Lower leg skin (tissue), 4 donors: ENCODE measurements at regions not wholly inside any gene's neighbourhood (a gene's known extent, or its start where the extent isn't known, plus 50 kb on each side); places are given as distances from the start of the nearest gene placed in this dataset.
"Not testable (repeated sequence)": the region's sequence is repeated elsewhere in the genome, so short reads cannot be mapped to it uniquely, and the experiment has no call there.

Experiments
- DNase-seq, 2 donors: peaks; one replicate each; pipeline ENCODE4 v3.0.0-alpha.2; 2019; ENCODE audit warnings: low spot score in 2 of 2
- H3K4me3 ChIP-seq: fragments of 200-600 bp; sonication (generic); 2 replicates; pipeline ENCODE4 v1.5.1; 2017; ENCODE audit warnings: mild to moderate bottlenecking, low read depth; ENCODE audit not compliant: poor library complexity, severe bottlenecking
- POLR2A ChIP-seq, 2 donors: fragments of 450-650 bp; IDR thresholded peaks; one replicate each; pipeline ENCODE4 v1.6.1; 2016 to 2017; ENCODE audit warnings: antibody characterized with exemption in 2 of 2, mild to moderate bottlenecking in 1 of 2, moderate library complexity in 1 of 2
- WGBS, 2 donors: methylation state at CpG; one replicate each; pipeline ENCODE4 v1.1.5; 2018; 5-methylcytosine and 5-hydroxymethylcytosine counted together
- intact Hi-C: fragments of 100-400 bp; cut with DNase I; formaldehyde crosslinking; loops from one replicate; pipeline ENCODE4 v1.15.0; 2023; ENCODE audit warnings: low total_unique reads
- TF ChIP-seq, protein P1 (sequence below), 3 donors: fragments of 450-650 bp; IDR thresholded peaks; one replicate each; pipeline ENCODE4 v1.5.1; 2016; ENCODE audit warnings: antibody characterized with exemption in 3 of 3, mild to moderate bottlenecking in 3 of 3, moderate library complexity in 2 of 3

DNA sequence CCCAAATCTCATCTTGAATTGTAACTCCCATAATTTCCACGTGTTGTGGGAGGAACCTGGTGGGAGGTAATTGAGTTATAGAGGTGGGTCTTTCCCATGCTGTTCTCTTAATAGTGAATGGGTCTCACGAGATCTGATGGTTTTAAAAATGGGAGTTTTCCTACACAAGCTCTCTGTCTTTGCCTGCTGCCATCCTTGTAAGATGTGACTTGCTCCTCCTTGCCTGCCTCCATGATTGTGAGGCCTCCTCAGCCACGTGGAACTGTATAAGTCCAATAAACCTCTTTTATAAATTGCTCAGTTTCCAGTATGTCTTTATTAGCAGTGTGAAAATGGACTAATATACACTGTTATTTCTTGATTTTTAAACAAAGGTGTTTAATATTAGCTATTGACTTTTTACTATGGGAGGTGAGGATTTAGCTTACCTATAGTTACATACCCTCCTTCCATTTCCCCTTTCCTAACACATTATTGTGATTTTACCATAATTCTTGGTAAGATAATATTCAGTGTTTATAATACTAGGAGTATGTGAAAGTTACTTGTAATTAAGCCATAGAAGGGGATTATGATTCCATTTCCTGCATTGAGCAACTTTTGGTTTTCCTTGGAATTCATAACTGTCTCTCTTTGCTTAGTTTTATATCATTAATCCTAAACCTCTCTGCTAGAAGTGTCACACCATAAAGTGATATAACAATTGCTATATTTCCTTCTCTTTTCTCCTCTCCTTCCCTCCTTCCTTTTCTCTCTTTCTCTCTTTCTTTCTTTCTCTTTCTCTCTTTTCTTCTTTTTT is 151.0 kb upstream of the KRAS start:
- WGBS, 2 donors: 85 to 89% methylated on average over 3 of the region's 3 CpGs
- TF ChIP-seq, protein P1, sequence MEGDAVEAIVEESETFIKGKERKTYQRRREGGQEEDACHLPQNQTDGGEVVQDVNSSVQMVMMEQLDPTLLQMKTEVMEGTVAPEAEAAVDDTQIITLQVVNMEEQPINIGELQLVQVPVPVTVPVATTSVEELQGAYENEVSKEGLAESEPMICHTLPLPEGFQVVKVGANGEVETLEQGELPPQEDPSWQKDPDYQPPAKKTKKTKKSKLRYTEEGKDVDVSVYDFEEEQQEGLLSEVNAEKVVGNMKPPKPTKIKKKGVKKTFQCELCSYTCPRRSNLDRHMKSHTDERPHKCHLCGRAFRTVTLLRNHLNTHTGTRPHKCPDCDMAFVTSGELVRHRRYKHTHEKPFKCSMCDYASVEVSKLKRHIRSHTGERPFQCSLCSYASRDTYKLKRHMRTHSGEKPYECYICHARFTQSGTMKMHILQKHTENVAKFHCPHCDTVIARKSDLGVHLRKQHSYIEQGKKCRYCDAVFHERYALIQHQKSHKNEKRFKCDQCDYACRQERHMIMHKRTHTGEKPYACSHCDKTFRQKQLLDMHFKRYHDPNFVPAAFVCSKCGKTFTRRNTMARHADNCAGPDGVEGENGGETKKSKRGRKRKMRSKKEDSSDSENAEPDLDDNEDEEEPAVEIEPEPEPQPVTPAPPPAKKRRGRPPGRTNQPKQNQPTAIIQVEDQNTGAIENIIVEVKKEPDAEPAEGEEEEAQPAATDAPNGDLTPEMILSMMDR (IDR thresholded peaks at IDR 0.05): no peak
- no peak for TF ChIP-seq POLR2A (IDR thresholded peaks at IDR 0.05)
- no peak overlapping the region for H3K4me3 ChIP-seq
- no peak for DNase-seq
- intact Hi-C loops: no loop called here

DNA sequence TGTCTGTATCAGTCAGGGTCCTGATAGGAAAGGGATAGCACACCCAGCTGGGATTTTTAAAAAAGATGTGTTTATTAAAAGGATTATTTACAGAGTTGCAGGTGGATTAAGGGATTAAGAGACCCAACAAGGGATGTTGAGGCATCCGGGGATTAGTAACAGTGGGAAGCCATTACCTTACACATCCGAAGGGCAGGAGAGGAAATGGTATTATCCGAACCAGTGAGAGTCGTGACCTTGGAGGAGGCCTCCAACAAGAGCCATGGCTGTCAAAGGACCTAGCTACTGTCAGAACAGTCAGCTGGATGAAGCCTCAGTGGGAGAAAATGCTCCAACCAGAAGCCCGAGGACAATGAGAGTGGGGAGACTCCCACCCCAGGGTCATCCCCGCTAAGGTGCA is 146.3 kb upstream of the KRAS start:
- WGBS, 2 donors: 83 to 88% methylated on average over 6 of the region's 6 CpGs
- no peak for DNase-seq
- TF ChIP-seq POLR2A (IDR thresholded peaks at IDR 0.05): no peak
- TF ChIP-seq, protein P1 (IDR thresholded peaks at IDR 0.05): no peak
- intact Hi-C loops: no loop called here
- H3K4me3 ChIP-seq: no peak overlapping the region

DNA sequence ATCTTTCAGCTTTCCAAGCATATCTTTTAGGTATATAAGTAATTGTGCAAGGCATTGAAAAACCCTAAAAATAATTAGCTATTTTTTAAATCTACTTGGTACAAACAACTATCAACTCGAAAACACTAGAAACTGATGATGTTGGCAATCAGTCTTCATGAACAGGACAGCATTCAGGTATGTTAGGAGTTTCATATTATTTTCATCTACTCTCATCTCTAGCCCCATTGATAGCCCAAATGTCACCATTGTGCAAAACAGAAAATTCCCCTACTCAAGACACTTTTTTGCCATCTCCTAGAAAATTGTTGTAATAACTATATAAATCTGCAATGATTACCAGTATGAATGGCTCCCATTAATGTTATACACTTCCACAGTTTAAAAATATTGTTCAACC is 144.5 kb upstream of the KRAS start:
- TF ChIP-seq, protein P1 (IDR thresholded peaks at IDR 0.05): no peak
- no peak for TF ChIP-seq POLR2A (IDR thresholded peaks at IDR 0.05)
- no peak for DNase-seq
- WGBS, 2 donors: 0 to 61% methylated on average over 1 of the region's 1 CpG
- intact Hi-C loops: no loop called here
- H3K4me3 ChIP-seq: no peak overlapping the region

DNA sequence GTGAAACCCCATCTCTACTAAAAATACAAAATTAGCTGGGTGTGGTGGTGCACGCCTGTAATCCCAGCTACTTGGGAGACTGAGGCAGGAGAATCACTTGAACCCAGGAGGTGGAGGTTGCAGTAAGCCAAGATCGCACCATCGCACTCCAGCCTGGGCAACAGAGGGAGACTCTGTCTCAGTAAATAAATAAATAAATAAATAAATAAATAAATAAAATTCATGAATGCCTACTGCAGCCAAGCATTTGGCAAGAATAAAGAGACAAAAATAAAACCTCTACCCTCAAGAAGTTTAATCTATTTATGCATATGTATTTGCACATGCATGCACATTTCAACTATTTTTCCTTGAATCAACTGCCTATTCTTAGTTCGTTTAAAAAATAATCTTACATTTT is 144.0 kb upstream of the KRAS start:
- not testable (repeated sequence) for H3K4me3 ChIP-seq, DNase-seq
- intact Hi-C loops: loop anchor here (5.0 kb wide), 1 partner anchor 157 kb away; no protein-coding TSS in a partner anchor
- 70 to 82% methylated on average over 4 of the region's 4 CpGs for WGBS, 2 donors

DNA sequence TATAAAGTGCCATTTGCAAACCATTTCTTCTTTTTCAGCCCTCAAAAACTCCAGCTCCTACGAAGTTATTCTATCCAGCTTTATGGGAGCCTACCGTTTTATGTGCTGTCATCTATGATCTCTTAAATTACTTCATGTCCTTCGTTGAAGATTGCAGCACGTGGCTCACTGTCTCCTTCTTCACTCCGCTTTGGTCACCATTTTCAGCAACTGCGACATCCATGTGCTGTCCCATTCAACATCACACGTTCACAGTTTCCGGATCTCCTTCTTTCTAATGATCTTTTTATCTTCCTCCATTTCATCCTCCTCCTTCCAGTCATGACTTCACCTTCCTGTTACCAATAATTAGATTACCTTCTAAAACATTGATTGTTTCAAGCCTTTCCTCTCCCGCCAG is 143.3 kb upstream of the KRAS start:
- H3K4me3 ChIP-seq: no peak overlapping the region
- TF ChIP-seq, protein P1 (IDR thresholded peaks at IDR 0.05): no peak
- TF ChIP-seq POLR2A (IDR thresholded peaks at IDR 0.05): no peak
- no peak for DNase-seq
- 90% methylated on average over 9 of the region's 9 CpGs for WGBS, 2 donors
- intact Hi-C loops: loop anchor here (5.0 kb wide), 1 partner anchor 157 kb away; no protein-coding TSS in a partner anchor

DNA sequence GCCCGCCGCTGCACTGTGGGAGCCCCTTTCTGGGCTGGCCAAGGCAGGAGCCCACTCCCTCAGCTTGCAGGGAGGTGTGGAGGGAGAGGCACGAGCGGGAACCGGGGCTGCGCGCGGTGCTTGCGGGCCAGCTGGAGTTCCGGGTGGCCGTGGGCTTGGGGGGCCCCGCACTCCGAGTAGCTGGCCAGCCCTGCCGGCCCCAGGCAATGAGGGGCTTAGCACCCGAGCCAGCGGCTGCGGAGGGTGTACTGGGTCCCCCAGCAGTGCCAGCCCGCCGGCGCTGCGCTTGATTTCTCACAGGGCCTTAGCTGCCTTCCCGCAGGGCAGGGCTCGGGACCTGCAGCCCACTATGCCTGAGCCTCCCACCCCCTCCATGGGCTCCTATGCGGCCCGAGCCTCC is 140.6 kb upstream of the KRAS start:
- 95 to 100% methylated on average over 14 to 16 of the region's 25 CpGs for WGBS, 2 donors
- peak in 1 of 2 donors; percentile 66 for DNase-seq
- intact Hi-C loops: loop anchor here (5.0 kb wide), 1 partner anchor 154 kb away; no protein-coding TSS in a partner anchor
- H3K4me3 ChIP-seq: not testable (repeated sequence)

DNA sequence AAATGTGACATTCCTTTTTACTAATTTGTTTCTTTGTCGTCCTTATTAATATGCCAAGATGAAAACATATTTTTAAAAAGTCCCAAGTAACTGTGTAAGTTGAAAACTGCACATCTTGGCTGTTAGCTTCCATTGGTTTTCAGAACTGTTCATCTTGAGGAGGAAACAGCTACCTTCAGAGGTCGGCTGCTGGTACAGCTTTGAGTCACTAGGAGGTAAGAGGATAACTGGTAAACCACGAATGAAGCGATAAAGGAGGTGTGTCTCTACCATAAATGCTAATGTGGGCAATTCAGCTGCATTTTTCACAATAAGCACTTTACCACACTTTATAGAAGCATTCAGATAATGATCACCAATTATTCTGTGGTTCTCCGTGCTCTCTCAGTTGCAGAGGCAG is 137.5 kb upstream of the KRAS start:
- WGBS, 2 donors: 67 to 79% methylated on average over 5 of the region's 5 CpGs
- no peak overlapping the region for H3K4me3 ChIP-seq
- no peak for DNase-seq

More for the DNA sequence above, 137.5 kb upstream of the KRAS start:
- no peak for TF ChIP-seq POLR2A (IDR thresholded peaks at IDR 0.05)
- TF ChIP-seq, protein P1 (IDR thresholded peaks at IDR 0.05): no peak
- intact Hi-C loops: no loop called here
